ENCODE measurements at regions not wholly inside any gene's neighbourhood (a gene's known extent, or its start where the extent isn't known, plus 50 kb on each side); places are given as distances from the start of the nearest gene placed in this dataset.

DNA sequence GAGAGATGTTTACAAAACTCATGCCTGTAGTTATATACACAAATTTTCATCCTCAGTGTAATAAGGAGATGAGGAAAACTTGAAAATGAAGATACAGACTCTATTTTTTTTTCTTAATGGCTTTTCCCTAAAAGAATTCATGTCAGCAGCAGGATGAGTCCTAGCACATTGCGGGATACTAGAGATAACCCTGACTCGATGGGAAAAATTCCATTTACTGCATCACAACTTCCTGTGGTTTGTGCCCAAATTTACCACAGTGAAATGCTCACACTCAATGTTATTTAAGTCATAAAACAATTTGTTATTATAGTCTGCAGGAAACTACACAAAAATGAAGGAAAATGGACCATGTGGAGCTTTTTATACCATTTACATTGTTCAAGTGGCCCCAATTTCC is 581.9 kb upstream of the ZNF717 start:
- H3K4me2 ChIP-seq: no peak overlapping the region
- H3K9me3 ChIP-seq: no peaks in the 10 kb centered on the region
- no peak overlapping the region for H3K4me3 ChIP-seq (ENCODE audit: low read depth in 2 of 2, low read length in 1 of 2)
- no peaks in the 10 kb centered on the region for H3F3A ChIP-seq (replicated peaks; ENCODE audit: insufficient read depth)
- no peaks in the 10 kb centered on the region for H3K36me3 ChIP-seq (replicated peaks in 1 of 2; ENCODE audit: control insufficient read depth in 1 of 2, insufficient read depth in 2 of 2, low read length in 1 of 2)
- 21% methylated on average over 2 of the region's 2 CpGs for WGBS (ENCODE audit: low lambda C conversion rate)
- H3K9ac ChIP-seq: no peak overlapping the region
- H3K79me2 ChIP-seq (ENCODE audit: insufficient read depth): no peaks in the 10 kb centered on the region
- no peak overlapping the region for H2AFZ ChIP-seq (ENCODE audit: low read depth)
- H3K27ac ChIP-seq (ENCODE audit: low read depth in 2 of 2, low read length in 1 of 2): no peak overlapping the region
- POLR2A ChIA-PET: no interaction called here
- no peaks in the 10 kb centered on the region for H4K20me1 ChIP-seq (ENCODE audit: insufficient read depth)
- no peaks in the 10 kb centered on the region for H3K9me2 ChIP-seq
- H3K4me1 ChIP-seq (ENCODE audit: control insufficient read depth in 1 of 2, insufficient read depth in 2 of 2, low read depth in 1 of 2, low read length in 1 of 2): no peaks in the 10 kb centered on the region
- H3K27me3 ChIP-seq (ENCODE audit: insufficient read depth): no peaks in the 10 kb centered on the region
- CTCF ChIA-PET: no interaction called here
- DNase-seq: no peak
- TF ChIP-seq FOSL2 (IDR thresholded peaks at IDR 0.05; ENCODE audit: borderline replicate concordance, low read depth): no peak
- no peak for TF ChIP-seq RXRA (IDR thresholded peaks at IDR 0.05; ENCODE audit: borderline replicate concordance, low read depth)
- no peak for TF ChIP-seq TAF1 (IDR thresholded peaks at IDR 0.05; ENCODE audit: borderline replicate concordance, low read depth, low read length)
- TF ChIP-seq NFIC (IDR thresholded peaks at IDR 0.05; ENCODE audit: borderline replicate concordance): no peak
- TF ChIP-seq GATA2 (CRISPR knock-in tag; IDR thresholded peaks at IDR 0.05): no peak
- no peak for TF ChIP-seq CTCF (IDR thresholded peaks at IDR 0.05)
- no peak for TF ChIP-seq RCOR1 (IDR thresholded peaks at IDR 0.05; ENCODE audit: low read length)
- no peak for TF ChIP-seq SIN3A (IDR thresholded peaks at IDR 0.05; ENCODE audit: borderline replicate concordance, low read depth, low read length)
- no peak for TF ChIP-seq FOXM1 (IDR thresholded peaks at IDR 0.05; ENCODE audit: low read depth)
- TF ChIP-seq, protein P1, sequence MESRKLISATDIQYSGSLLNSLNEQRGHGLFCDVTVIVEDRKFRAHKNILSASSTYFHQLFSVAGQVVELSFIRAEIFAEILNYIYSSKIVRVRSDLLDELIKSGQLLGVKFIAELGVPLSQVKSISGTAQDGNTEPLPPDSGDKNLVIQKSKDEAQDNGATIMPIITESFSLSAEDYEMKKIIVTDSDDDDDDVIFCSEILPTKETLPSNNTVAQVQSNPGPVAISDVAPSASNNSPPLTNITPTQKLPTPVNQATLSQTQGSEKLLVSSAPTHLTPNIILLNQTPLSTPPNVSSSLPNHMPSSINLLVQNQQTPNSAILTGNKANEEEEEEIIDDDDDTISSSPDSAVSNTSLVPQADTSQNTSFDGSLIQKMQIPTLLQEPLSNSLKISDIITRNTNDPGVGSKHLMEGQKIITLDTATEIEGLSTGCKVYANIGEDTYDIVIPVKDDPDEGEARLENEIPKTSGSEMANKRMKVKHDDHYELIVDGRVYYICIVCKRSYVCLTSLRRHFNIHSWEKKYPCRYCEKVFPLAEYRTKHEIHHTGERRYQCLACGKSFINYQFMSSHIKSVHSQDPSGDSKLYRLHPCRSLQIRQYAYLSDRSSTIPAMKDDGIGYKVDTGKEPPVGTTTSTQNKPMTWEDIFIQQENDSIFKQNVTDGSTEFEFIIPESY (IDR thresholded peaks at IDR 0.05; ENCODE audit: borderline replicate concordance, low read depth): no peak

GRCh38 chr3:76369170-76369569 is 583.8 kb upstream of the ZNF717 start:
- no peaks in the 10 kb centered on the region for H3K79me2 ChIP-seq (ENCODE audit: insufficient read depth)
- POLR2A ChIA-PET: no interaction called here
- H3K27me3 ChIP-seq (ENCODE audit: insufficient read depth): no peaks in the 10 kb centered on the region
- H3K9ac ChIP-seq: no peak overlapping the region
- H3K9me3 ChIP-seq: no peaks in the 10 kb centered on the region
- DNase-seq: no peak
- TF ChIP-seq TAF1 (IDR thresholded peaks at IDR 0.05; ENCODE audit: borderline replicate concordance, low read depth, low read length): no peak
- peak; percentile 57 for TF ChIP-seq CTCF (IDR thresholded peaks at IDR 0.05)
- TF ChIP-seq RAD21 (IDR thresholded peaks at IDR 0.05; ENCODE audit: low read length): peak; percentile 48
- H3K4me3 ChIP-seq (ENCODE audit: low read depth in 2 of 2, low read length in 1 of 2): no peak overlapping the region
- H3F3A ChIP-seq (replicated peaks; ENCODE audit: insufficient read depth): no peaks in the 10 kb centered on the region
- H4K20me1 ChIP-seq (ENCODE audit: insufficient read depth): no peaks in the 10 kb centered on the region
- no peaks in the 10 kb centered on the region for H3K9me2 ChIP-seq
- H3K4me1 ChIP-seq (ENCODE audit: control insufficient read depth in 1 of 2, insufficient read depth in 2 of 2, low read depth in 1 of 2, low read length in 1 of 2): no peaks in the 10 kb centered on the region
- H3K36me3 ChIP-seq (replicated peaks in 1 of 2; ENCODE audit: control insufficient read depth in 1 of 2, insufficient read depth in 2 of 2, low read length in 1 of 2): no peaks in the 10 kb centered on the region
- CTCF ChIA-PET: interaction anchor here (0.5 to 1.9 kb wide), 6 partner anchors 10 to 933 kb away, joined by 3 to 10 read pairs (median 3); no protein-coding TSS in a partner anchor
- no peak overlapping the region for H2AFZ ChIP-seq (ENCODE audit: low read depth)
- H3K27ac ChIP-seq (ENCODE audit: low read depth in 2 of 2, low read length in 1 of 2): no peak overlapping the region
- no peak overlapping the region for H3K4me2 ChIP-seq
- 52% methylated on average over 5 of the region's 5 CpGs for WGBS (ENCODE audit: low lambda C conversion rate)
